ENCODE measurements at regions not wholly inside any gene's neighbourhood (a gene's known extent, or its start where the extent isn't known, plus 50 kb on each side); places are given as distances from the start of the nearest gene placed in this dataset.

GRCh38 chr17:33816842-33817617, 438.1 kb upstream of the CCL2 start:
- no peak overlapping the region for H3K4me3 ChIP-seq (ENCODE audit: low read depth, low read length)
- no peak for DNase-seq (ENCODE audit: low read depth)
- TF ChIP-seq, protein P1, sequence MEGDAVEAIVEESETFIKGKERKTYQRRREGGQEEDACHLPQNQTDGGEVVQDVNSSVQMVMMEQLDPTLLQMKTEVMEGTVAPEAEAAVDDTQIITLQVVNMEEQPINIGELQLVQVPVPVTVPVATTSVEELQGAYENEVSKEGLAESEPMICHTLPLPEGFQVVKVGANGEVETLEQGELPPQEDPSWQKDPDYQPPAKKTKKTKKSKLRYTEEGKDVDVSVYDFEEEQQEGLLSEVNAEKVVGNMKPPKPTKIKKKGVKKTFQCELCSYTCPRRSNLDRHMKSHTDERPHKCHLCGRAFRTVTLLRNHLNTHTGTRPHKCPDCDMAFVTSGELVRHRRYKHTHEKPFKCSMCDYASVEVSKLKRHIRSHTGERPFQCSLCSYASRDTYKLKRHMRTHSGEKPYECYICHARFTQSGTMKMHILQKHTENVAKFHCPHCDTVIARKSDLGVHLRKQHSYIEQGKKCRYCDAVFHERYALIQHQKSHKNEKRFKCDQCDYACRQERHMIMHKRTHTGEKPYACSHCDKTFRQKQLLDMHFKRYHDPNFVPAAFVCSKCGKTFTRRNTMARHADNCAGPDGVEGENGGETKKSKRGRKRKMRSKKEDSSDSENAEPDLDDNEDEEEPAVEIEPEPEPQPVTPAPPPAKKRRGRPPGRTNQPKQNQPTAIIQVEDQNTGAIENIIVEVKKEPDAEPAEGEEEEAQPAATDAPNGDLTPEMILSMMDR (conservative IDR thresholded peaks at IDR 0.05; ENCODE audit: low read depth, low read length): no peak

- no peak for DNase-seq (ENCODE audit: low read depth)
- H3K4me3 ChIP-seq (ENCODE audit: low read depth, low read length): no peak overlapping the region
- TF ChIP-seq, protein P1 (conservative IDR thresholded peaks at IDR 0.05; ENCODE audit: low read depth, low read length): no peak
These were observed 435.5 kb upstream of the CCL2 start for GRCh38 chr17:33819539-33819938.

GRCh38 chr17:33832262-33832661, 422.8 kb upstream of the CCL2 start:
- DNase-seq (ENCODE audit: low read depth): no peak
- TF ChIP-seq, protein P1 (conservative IDR thresholded peaks at IDR 0.05; ENCODE audit: low read depth, low read length): no peak
- no peak overlapping the region for H3K4me3 ChIP-seq (ENCODE audit: low read depth, low read length)

DNA sequence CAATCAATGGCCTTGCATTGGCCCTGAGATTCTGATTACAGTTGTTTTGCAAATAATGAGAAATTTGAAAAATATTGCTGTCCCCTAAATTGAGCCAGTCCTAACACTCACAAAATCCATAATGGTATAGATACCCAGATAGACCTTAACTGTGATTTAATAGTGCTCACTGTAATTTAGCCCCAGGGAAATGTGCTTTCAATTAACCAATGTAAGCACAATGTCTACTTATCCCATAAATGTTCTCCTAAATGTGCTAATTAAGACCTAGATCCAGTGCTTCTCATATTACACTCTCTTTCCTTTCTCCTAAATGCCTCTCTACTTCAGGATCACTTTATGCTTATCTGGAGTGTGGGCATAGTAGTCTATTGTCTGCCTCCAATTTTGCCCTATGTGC, 417.8 kb upstream of the CCL2 start:
- TF ChIP-seq, protein P1 (conservative IDR thresholded peaks at IDR 0.05; ENCODE audit: low read depth, low read length): no peak
- DNase-seq (ENCODE audit: low read depth): no peak
- no peak overlapping the region for H3K4me3 ChIP-seq (ENCODE audit: low read depth, low read length)

DNA sequence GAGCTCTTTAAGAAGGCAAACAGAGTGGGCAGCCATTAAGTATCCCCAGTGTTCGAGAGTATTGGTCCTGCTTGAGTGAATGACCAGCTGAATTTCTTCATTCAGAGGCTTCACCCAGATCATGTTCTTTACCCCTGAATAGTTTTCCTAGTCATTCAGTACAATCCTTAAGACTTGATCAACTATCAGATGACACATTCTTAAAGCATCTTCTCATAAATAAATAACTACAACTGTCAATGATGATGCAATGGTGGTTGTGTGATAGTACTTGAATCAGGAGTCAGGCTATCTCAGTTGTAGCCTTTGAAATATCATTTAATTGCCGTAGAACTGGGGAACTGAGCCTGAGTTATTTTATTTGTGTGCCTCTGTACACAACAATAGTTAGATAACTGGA, 416.8 kb upstream of the CCL2 start:
- TF ChIP-seq, protein P1 (conservative IDR thresholded peaks at IDR 0.05; ENCODE audit: low read depth, low read length): no peak
- H3K4me3 ChIP-seq (ENCODE audit: low read depth, low read length): no peak overlapping the region
- DNase-seq (ENCODE audit: low read depth): no peak

GRCh38 chr17:33847900-33848299, 407.2 kb upstream of the CCL2 start:
- TF ChIP-seq, protein P1 (conservative IDR thresholded peaks at IDR 0.05; ENCODE audit: low read depth, low read length): no peak
- H3K4me3 ChIP-seq (ENCODE audit: low read depth, low read length): no peak overlapping the region
- no peak for DNase-seq (ENCODE audit: low read depth)

GRCh38 chr17:33848433-33848832, 406.7 kb upstream of the CCL2 start:
- TF ChIP-seq, protein P1 (conservative IDR thresholded peaks at IDR 0.05; ENCODE audit: low read depth, low read length): no peak
- no peak overlapping the region for H3K4me3 ChIP-seq (ENCODE audit: low read depth, low read length)
- DNase-seq (ENCODE audit: low read depth): no peak
